Fibroblast of pulmonary artery (primary cell): ENCODE measurements at regions not wholly inside any gene's neighbourhood (a gene's known extent, or its start where the extent isn't known, plus 50 kb on each side); places are given as distances from the start of the nearest gene placed in this dataset.

Experiments
- DNase-seq: peaks from one replicate; pipeline ENCODE4 v3.0.0-alpha.2; 2010; ENCODE audit warnings: low read depth
- H3K4me3 ChIP-seq: replicated peaks from 2 replicates; pipeline ENCODE4 v1.5.1; 2011; ENCODE audit warnings: low read depth, mild to moderate bottlenecking, control low read depth, low read length, moderate library complexity
- TF ChIP-seq, protein P1 (sequence below): IDR thresholded peaks from 2 replicates; pipeline ENCODE4 v1.5.1; 2011; ENCODE audit warnings: mild to moderate bottlenecking, control low read depth, low read length, inconsistent platforms; ENCODE audit errors: missing control alignments

DNA sequence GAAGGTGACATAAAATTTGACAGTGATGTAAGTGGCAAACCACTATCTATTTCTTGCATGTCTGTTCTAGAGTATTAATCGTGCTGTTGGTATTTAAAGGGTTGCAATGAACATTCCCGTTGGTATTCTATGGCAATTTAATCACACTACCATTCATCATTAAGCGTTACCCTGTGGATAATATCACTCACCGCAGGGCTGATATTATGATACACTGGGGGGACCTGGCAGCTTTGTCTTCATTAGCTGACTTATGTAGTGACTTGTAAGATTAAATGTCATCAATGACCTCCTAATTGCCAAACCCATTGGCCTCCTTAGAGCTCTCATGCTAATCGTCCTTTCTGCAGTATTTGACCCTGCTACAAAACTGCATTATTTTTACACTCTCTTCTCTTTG lies 624.5 kb upstream of the VSTM2A start:
- TF ChIP-seq, protein P1, sequence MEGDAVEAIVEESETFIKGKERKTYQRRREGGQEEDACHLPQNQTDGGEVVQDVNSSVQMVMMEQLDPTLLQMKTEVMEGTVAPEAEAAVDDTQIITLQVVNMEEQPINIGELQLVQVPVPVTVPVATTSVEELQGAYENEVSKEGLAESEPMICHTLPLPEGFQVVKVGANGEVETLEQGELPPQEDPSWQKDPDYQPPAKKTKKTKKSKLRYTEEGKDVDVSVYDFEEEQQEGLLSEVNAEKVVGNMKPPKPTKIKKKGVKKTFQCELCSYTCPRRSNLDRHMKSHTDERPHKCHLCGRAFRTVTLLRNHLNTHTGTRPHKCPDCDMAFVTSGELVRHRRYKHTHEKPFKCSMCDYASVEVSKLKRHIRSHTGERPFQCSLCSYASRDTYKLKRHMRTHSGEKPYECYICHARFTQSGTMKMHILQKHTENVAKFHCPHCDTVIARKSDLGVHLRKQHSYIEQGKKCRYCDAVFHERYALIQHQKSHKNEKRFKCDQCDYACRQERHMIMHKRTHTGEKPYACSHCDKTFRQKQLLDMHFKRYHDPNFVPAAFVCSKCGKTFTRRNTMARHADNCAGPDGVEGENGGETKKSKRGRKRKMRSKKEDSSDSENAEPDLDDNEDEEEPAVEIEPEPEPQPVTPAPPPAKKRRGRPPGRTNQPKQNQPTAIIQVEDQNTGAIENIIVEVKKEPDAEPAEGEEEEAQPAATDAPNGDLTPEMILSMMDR = no peak
- no peak overlapping the region for H3K4me3 ChIP-seq
- no peak for DNase-seq

DNA sequence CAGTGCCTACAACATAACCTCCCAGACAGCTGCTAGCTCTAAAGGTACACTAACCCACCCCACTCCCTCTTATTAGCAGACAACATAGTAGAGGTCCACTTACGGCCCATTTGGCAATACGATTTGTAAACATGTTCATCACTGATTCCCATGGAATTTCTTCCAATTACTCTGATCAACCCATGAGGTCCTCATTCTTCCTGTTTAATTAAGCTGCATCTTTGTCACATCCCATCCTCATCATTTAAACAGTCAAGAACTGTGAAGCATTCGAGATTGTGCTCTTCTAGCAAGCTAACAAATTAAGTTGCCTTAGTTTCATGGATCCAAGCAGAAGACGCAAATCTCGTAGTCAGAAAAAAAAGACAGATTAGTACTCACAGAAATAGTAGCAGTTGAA lies 622.2 kb upstream of the VSTM2A start:
- H3K4me3 ChIP-seq = no peak overlapping the region
- TF ChIP-seq, protein P1 = no peak

DNA sequence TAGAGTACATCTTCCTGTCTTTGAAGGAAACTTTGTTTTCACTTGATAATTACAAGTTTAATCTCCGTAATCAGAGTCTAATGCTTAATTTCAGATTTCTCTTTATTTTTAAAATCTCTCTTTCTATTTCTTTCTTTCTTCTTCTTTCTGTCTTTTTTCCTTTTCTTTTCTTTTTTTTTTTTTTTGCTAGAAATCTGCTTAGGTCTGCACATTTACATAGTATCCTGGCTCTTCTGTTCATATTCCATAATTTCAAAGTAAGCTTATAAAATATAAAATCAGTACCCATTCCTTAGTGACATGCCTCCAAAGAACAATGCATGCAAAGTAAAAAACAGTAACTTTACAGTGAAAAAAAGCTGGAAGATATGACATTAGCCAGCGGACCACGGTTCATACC lies 601.7 kb upstream of the VSTM2A start:
- no peak for DNase-seq
- TF ChIP-seq, protein P1 = no peak
- no peak overlapping the region for H3K4me3 ChIP-seq

More for the DNA sequence above, 622.2 kb upstream of the VSTM2A start:
- no peak for DNase-seq

DNA sequence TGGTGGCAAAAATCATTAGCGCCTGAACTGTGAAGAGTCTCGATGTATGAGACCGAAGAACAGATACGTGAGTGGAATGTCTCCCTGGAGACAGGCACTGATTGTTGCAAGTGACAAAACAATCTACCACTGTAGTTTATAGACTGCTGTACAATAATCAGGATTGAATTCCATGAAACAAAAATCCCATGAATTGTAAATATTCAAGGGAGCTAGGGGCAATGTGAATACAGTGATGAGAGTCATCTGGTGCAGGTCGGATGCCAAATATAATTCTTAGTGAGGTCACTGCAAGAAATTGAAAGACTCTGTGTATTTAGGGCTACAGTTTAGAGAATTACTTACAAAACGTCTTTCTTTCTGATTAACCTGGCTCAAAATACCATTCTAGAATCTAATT lies 594.4 kb upstream of the VSTM2A start:
- DNase-seq = no peak
- TF ChIP-seq, protein P1 = no peak
- H3K4me3 ChIP-seq = no peak overlapping the region

DNA sequence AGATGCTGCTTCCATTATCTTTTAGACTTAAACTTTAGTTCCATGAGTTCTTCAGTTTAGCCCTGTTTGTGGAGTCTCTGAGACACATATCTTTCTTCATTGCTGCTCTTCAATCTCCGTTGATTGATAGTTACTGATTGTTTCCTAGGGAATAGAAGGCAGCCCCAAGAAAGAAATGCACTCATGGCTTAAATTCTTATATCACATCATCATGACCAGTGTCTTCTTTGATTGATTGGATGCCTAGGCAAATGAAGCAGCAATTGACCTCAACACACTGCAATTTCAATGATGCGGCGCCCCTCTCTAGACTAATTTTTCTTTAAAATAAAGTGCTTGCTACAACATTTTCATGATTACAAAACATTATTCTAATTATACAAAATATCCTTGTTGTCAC lies 576.5 kb upstream of the VSTM2A start:
- no peak for DNase-seq
- TF ChIP-seq, protein P1 = no peak
- no peak overlapping the region for H3K4me3 ChIP-seq

DNA sequence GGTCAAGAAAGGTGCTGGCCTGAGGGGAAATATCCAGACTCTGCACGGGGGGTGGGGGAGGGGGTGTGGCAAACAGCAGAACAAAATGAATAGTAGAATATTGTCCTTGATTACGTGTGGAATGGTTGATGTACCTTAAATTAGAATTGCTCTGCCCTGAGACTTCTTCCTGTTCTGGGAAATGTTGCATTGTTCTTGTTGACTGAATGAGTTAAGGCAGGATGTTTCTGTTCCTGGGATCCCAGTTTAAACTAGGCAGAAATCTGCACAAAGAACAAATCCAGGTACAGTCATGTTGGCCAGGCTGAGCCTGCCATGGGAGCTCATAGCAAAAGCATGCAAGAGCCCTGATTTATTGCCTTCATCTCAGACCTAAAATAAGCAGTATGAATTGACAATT lies 558.7 kb upstream of the VSTM2A start:
- TF ChIP-seq, protein P1 = no peak
- no peak for DNase-seq
- H3K4me3 ChIP-seq = no peak overlapping the region

DNA sequence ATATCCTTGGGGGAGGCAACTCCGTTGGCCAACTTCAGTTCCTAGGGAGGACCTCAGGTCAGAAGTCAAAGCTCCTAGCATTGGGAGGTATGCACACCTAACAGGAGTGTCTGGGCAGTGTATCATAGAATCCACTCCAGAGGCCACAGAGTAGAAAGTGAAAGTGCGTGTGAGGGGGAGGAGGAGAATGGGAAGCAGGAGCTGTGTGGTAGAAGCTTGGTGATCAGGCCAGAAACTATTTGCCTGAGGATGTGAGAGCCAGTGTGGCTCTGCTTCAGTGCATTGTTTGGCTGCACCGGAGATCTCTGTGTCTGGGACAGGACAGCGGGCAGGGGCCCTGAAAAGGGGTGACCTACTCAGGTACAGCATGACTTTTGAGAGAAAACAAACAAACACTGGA lies 557.4 kb upstream of the VSTM2A start:
- TF ChIP-seq, protein P1 = no peak
- DNase-seq = no peak
- H3K4me3 ChIP-seq = no peak overlapping the region
